ENCODE measurements at regions not wholly inside any gene's neighbourhood (a gene's known extent, or its start where the extent isn't known, plus 50 kb on each side); places are given as distances from the start of the nearest gene placed in this dataset.

DNA sequence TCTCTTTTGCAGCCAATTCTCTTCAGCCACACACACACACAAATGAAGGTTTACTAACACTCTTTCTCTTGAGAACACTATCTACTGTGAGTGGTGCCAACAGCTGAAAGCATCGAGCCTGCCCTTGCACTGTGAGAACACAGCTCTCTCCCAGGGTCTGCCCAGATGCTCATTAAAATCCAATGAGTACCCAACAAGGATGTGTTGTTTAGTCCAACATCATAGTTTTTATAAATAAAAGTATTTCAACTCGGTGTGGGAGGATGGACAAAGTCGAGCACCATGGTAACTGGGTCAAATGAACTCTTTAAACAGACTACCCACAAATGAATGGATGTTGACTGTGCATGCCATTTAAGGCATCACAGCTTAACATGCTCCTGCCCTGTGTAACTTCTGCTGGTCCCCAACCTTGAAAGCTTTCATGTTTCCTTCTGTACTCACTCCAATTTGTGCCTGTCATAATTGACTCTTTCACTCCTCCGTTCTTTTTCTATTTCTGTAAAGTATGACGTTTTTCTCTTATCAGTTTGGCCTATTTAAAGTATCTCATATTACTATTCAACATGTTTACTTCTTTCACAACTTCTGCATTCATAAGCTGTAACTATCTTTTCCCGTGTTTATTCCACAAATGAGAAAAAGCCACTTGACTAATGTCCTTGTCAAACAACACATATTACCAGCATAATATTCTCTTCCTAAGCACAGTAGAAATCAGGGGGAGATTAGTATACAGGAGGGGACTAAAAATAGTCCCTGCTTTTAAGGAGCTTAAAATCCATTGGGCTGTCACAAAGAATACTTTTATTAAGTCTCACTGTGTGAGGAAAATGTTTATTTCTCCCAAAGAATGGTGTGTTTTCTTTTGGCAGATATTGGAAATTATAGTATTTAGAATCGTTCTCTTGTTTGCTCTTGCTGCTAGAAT is 215.4 kb downstream of the RFPL4B start:
- no peaks in the 10 kb centered on the region for H3K4me1 ChIP-seq
- TF ChIP-seq, protein P1, sequence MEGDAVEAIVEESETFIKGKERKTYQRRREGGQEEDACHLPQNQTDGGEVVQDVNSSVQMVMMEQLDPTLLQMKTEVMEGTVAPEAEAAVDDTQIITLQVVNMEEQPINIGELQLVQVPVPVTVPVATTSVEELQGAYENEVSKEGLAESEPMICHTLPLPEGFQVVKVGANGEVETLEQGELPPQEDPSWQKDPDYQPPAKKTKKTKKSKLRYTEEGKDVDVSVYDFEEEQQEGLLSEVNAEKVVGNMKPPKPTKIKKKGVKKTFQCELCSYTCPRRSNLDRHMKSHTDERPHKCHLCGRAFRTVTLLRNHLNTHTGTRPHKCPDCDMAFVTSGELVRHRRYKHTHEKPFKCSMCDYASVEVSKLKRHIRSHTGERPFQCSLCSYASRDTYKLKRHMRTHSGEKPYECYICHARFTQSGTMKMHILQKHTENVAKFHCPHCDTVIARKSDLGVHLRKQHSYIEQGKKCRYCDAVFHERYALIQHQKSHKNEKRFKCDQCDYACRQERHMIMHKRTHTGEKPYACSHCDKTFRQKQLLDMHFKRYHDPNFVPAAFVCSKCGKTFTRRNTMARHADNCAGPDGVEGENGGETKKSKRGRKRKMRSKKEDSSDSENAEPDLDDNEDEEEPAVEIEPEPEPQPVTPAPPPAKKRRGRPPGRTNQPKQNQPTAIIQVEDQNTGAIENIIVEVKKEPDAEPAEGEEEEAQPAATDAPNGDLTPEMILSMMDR (IDR thresholded peaks at IDR 0.05): no peak
- no peak overlapping the region for H3K27ac ChIP-seq
- no peak overlapping the region for H2AFZ ChIP-seq
- H3K36me3 ChIP-seq (ENCODE audit: control insufficient read depth, insufficient read depth, low read length): no peaks in the 10 kb centered on the region
- no peak overlapping the region for H3K4me2 ChIP-seq (ENCODE audit: low read length)
- H3K79me2 ChIP-seq: no peaks in the 10 kb centered on the region
- no peak overlapping the region for H3K9ac ChIP-seq
- H3K27me3 ChIP-seq (ENCODE audit: control insufficient read depth, insufficient read depth, low read length): no peaks in the 10 kb centered on the region
- no peaks in the 10 kb centered on the region for H3K9me3 ChIP-seq (ENCODE audit: control insufficient read depth, low read length)
- no peak overlapping the region for H3K4me3 ChIP-seq (ENCODE audit: low read depth, low read length)

DNA sequence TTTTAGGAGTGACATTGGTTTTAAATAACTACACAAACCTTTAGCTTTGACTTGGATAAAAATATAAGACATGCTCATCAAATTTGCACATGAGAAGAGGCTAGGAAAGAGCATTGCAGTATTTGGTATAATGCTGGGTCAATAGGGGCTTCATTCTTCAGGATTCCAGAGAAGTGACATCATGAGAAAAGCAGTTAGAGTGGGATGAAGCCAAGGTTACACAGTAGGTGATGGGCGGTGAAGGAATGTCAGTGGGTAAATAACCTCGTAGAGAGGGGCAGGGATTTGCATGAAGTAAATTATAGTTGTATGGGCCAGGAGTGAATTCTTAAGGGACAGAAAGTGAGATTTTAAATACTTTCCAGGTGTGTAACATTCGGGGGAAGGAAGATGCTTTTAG is 216.2 kb downstream of the RFPL4B start:
- Histone ChIP-seq H2AFZ (no peak overlapping the region), H3K27me3 (ENCODE audit: control insufficient read depth, insufficient read depth, low read length) (no peaks in the 10 kb centered on the region), H3K36me3 (ENCODE audit: control insufficient read depth, insufficient read depth, low read length) (no peaks in the 10 kb centered on the region), H3K27ac (no peak overlapping the region), H3K9me3 (ENCODE audit: control insufficient read depth, low read length) (no peaks in the 10 kb centered on the region), H3K4me2 (ENCODE audit: low read length) (no peak overlapping the region), H3K9ac (no peak overlapping the region), H3K4me3 (ENCODE audit: low read depth, low read length) (no peak overlapping the region), H3K79me2 (no peaks in the 10 kb centered on the region), H3K4me1 (no peaks in the 10 kb centered on the region)
- TF ChIP-seq, protein P1 (IDR thresholded peaks at IDR 0.05): no peak

DNA sequence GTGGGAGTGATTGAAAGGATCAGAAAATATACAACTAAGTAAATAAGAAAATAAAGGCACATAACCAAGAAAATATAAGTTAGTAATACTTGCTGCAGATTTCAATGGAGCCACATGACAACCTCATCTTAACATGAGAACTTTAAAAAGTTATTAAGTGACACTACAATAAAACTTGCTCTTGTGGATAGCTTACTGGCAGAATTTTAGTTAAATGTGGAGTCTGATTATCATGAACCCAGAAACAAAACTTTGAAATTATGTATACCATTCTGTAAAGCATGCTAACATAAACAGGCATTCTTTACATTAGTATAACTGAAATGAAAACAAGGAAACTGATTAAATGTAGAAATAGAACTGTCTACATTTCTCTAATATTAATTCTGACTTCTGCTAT is 220.9 kb downstream of the RFPL4B start:
- H3K9ac ChIP-seq: no peak overlapping the region
- no peak overlapping the region for H3K4me3 ChIP-seq (ENCODE audit: low read depth, low read length)
- H3K27me3 ChIP-seq (ENCODE audit: control insufficient read depth, insufficient read depth, low read length): no peaks in the 10 kb centered on the region
- H3K4me1 ChIP-seq: no peaks in the 10 kb centered on the region
- TF ChIP-seq, protein P1 (IDR thresholded peaks at IDR 0.05): no peak
- no peaks in the 10 kb centered on the region for H3K36me3 ChIP-seq (ENCODE audit: control insufficient read depth, insufficient read depth, low read length)
- no peak overlapping the region for H2AFZ ChIP-seq
- no peak overlapping the region for H3K4me2 ChIP-seq (ENCODE audit: low read length)
- H3K9me3 ChIP-seq (ENCODE audit: control insufficient read depth, low read length): no peaks in the 10 kb centered on the region
- H3K79me2 ChIP-seq: no peaks in the 10 kb centered on the region
- no peak overlapping the region for H3K27ac ChIP-seq

DNA sequence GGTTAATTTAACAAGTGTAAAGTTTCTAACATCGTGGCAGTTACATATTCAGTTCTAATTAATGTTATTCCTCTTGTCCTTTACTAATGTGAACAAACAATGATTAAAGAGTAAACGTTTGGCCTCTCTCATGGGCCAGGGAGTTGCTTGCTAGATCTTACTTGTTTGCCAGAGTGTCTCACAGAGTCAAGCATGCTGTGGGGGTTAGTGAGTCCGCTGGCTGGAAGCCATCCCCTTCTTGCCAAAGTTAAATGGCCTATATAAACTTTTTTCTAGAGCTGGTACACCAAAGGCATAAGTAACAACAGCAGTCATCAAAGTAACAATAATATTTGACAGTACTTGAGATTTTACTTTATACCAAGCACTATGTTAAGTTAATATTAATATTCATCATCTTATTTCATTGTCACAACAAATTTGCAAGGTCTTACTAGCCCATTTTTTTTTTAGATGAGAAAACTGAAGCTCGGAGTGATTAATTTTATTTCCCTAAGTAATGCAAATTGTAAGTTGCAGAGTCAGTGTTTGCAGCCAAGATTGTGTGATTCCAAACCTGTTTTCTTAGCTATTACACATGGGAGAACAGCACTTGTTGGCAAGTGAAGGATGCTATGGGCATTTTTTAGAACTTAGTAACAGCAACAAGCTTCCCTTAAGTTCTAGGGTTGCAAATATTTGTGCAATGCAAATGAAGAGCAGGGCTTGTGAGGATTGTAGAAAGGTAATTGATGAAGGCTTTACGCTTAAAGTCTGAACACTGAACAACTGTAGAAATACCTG is 224.5 kb downstream of the RFPL4B start:
- H3K4me1 ChIP-seq: no peaks in the 10 kb centered on the region
- H3K4me3 ChIP-seq (ENCODE audit: low read depth, low read length): no peak overlapping the region
- H3K27ac ChIP-seq: no peak overlapping the region
- peaks cover 2% of the 10 kb centered on the region for H3K36me3 ChIP-seq (ENCODE audit: control insufficient read depth, insufficient read depth, low read length)
- H2AFZ ChIP-seq: no peak overlapping the region
- no peak overlapping the region for H3K9ac ChIP-seq
- TF ChIP-seq, protein P1 (IDR thresholded peaks at IDR 0.05): no peak
- no peak overlapping the region for H3K4me2 ChIP-seq (ENCODE audit: low read length)
- H3K9me3 ChIP-seq (ENCODE audit: control insufficient read depth, low read length): no peaks in the 10 kb centered on the region
- no peaks in the 10 kb centered on the region for H3K79me2 ChIP-seq
- no peaks in the 10 kb centered on the region for H3K27me3 ChIP-seq (ENCODE audit: control insufficient read depth, insufficient read depth, low read length)
